HL-60 (cell line): ENCODE measurements at regions not wholly inside any gene's neighbourhood (a gene's known extent, or its start where the extent isn't known, plus 50 kb on each side); places are given as distances from the start of the nearest gene placed in this dataset.

Source experiments
- CTCF ChIP-seq: IDR thresholded peaks from one replicate; pipeline ENCODE4 v1.5.1; 2011; ENCODE audit warnings: low read length, control low read depth, inconsistent platforms; ENCODE audit not compliant: insufficient read depth
- GABPA ChIP-seq: IDR thresholded peaks from 2 replicates; pipeline ENCODE4 v1.6.1; 2012; ENCODE audit warnings: low read depth
- POLR2AphosphoS5 ChIP-seq: IDR thresholded peaks from 2 replicates; pipeline ENCODE4 v1.6.1; 2012; ENCODE audit warnings: low read depth
- SPI1 ChIP-seq: IDR thresholded peaks from 2 replicates; pipeline ENCODE4 v1.6.1; 2012; ENCODE audit warnings: low read depth, mild to moderate bottlenecking, borderline replicate concordance
- TF ChIP-seq, protein P1 (sequence below): IDR thresholded peaks from 2 replicates; pipeline ENCODE4 v1.6.1; 2012; ENCODE audit warnings: low read depth; ENCODE audit not compliant: insufficient replicate concordance

DNA sequence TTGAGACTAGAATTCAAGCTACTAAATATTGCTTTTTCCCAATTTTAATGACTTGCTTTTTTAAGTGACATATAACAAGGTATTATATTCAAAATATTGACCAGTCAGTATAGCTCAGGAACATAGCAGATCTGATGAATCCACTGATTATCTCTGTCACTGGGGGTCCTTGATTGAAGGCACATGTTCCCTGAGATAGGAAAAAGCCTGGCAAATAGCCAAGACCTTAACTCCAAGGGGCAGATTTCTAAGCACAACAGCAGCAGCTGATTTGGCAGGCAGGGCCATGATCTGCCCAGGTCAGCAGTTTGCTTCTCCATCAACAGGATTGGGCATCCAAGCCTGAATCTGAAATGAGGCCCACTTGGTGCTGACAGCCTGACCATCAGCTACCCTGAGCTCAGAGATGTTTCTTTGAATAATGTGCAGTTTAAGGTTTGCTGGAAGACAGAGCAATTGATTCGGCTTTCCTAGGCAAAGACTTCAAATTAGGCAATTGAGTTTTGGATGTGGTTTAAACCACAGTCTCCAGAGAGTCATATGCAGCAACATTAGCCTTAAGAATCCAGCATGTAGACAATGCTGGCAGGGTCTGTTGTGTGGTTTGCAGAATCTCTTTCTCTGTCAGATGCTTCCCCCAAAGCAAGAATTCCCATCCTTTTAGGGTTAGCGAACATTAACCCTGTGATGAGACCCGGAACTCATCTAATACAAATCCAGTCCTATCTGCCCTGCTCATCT is 352.6 kb downstream of the ADRA2A start:
- TF ChIP-seq POLR2AphosphoS5: no peak
- no peak for TF ChIP-seq CTCF
- TF ChIP-seq, protein P1, sequence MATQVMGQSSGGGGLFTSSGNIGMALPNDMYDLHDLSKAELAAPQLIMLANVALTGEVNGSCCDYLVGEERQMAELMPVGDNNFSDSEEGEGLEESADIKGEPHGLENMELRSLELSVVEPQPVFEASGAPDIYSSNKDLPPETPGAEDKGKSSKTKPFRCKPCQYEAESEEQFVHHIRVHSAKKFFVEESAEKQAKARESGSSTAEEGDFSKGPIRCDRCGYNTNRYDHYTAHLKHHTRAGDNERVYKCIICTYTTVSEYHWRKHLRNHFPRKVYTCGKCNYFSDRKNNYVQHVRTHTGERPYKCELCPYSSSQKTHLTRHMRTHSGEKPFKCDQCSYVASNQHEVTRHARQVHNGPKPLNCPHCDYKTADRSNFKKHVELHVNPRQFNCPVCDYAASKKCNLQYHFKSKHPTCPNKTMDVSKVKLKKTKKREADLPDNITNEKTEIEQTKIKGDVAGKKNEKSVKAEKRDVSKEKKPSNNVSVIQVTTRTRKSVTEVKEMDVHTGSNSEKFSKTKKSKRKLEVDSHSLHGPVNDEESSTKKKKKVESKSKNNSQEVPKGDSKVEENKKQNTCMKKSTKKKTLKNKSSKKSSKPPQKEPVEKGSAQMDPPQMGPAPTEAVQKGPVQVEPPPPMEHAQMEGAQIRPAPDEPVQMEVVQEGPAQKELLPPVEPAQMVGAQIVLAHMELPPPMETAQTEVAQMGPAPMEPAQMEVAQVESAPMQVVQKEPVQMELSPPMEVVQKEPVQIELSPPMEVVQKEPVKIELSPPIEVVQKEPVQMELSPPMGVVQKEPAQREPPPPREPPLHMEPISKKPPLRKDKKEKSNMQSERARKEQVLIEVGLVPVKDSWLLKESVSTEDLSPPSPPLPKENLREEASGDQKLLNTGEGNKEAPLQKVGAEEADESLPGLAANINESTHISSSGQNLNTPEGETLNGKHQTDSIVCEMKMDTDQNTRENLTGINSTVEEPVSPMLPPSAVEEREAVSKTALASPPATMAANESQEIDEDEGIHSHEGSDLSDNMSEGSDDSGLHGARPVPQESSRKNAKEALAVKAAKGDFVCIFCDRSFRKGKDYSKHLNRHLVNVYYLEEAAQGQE: no peak
- no peak for TF ChIP-seq GABPA
- no peak for TF ChIP-seq SPI1
